GM12891 (cell line): ENCODE measurements at regions not wholly inside any gene's neighbourhood (a gene's known extent, or its start where the extent isn't known, plus 50 kb on each side); places are given as distances from the start of the nearest gene placed in this dataset.

Experiments
- POLR2A ChIP-seq: IDR thresholded peaks from 2 replicates; pipeline ENCODE4 v1.6.1; 2011; ENCODE audit warnings: low read depth, low read length, control low read depth
- POLR2AphosphoS5 ChIP-seq: IDR thresholded peaks from 2 replicates; pipeline ENCODE4 v1.6.1; 2011; ENCODE audit warnings: low read depth, low read length, control low read depth
- POU2F2 ChIP-seq: IDR thresholded peaks from 2 replicates; pipeline ENCODE4 v1.6.1; 2011; ENCODE audit warnings: low read depth, mild to moderate bottlenecking, control low read depth, low read length, moderate library complexity

DNA sequence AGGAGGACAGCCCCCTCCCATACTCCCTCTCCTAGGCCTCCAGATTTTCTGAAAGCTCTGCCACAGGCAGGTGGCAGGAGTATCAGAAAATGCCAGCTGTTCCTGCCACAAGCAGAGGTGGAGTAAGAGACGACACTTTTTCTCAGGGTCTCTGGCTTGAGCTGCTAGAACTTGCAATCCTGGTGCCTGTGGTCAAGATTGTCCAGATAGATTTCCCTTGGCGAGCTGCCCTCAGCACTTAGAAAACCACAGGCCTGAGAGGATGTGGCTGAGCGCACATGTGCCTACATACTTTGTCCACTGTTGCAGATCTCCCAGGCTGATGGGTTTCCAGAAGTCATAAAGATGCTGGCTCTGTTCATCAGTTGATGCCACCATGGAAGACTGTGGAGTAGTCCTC lies 65.7 kb upstream of the NAV2 start:
- TF ChIP-seq POLR2A (no peak), POLR2AphosphoS5 (no peak), POU2F2 (no peak)
